Esophagus squamous epithelium (tissue), 5 donors: ENCODE measurements at regions not wholly inside any gene's neighbourhood (a gene's known extent, or its start where the extent isn't known, plus 50 kb on each side); places are given as distances from the start of the nearest gene placed in this dataset.

Source experiments
- DNase-seq: peaks from one replicate; lab custom pipeline; 2025; lab: John Stamatoyannopoulos, UW
- H3K27ac ChIP-seq, 4 donors: fragments of 200-600 bp; sonication (generic); one replicate each; pipeline ENCODE4 v1.5.1; 2016 to 2019; ENCODE audit warnings: mild to moderate bottlenecking in 1 of 4
- H3K27me3 ChIP-seq, 4 donors: fragments of 200-600 bp; sonication (generic); 1 replicate in 3 of 4; 2 replicates in 1 of 4; pipeline versions ENCODE4 v1.5.1 to v1.6.0; 2017 to 2021; ENCODE audit warnings: antibody characterized with exemption in 1 of 4
- H3K36me3 ChIP-seq, 3 donors: fragments of 200-600 bp; sonication (generic); one replicate each; pipeline ENCODE4 v1.5.1; 2016 to 2019
- H3K4me1 ChIP-seq, 3 donors: fragments of 200-600 bp; sonication (generic); one replicate each; pipeline ENCODE4 v1.5.1; 2017 to 2019
- H3K4me3 ChIP-seq, 4 donors: fragments of 200-600 bp; sonication (generic); 1 replicate in 3 of 4; 2 replicates in 1 of 4; pipeline ENCODE4 v1.5.1; 2016 to 2019; ENCODE audit warnings: mild to moderate bottlenecking in 2 of 4, moderate library complexity in 1 of 4
- H3K9me3 ChIP-seq, 3 donors: fragments of 200-600 bp; sonication (generic); one replicate each; pipeline ENCODE4 v1.5.1; 2016 to 2019
- CTCF ChIP-seq, 6 experiments: fragments of 450-650 bp in 4 of 6; fragments of 200-600 bp in 2 of 6; sonication (generic) in 2 of 6; IDR thresholded peaks; one replicate each; pipeline ENCODE4 v1.5.1; 2016 to 2019; ENCODE audit warnings: antibody characterized with exemption in 6 of 6, mild to moderate bottlenecking in 4 of 6, moderate library complexity in 4 of 6
- POLR2A ChIP-seq, 4 donors: fragments of 450-650 bp; IDR thresholded peaks; one replicate each; pipeline ENCODE4 v1.6.1; 2017; ENCODE audit warnings: antibody characterized with exemption in 4 of 4, mild to moderate bottlenecking in 4 of 4, moderate library complexity in 3 of 4
- WGBS, 2 donors: methylation state at CpG; one replicate each; pipeline ENCODE4 v1.1.5; 2018; 5-methylcytosine and 5-hydroxymethylcytosine counted together
- intact Hi-C: fragments of 100-400 bp; cut with DNase I; formaldehyde crosslinking; loops from one replicate; pipeline ENCODE4 v1.15.0; 2022
- small RNA-seq, 4 donors: library from RNA; depleted of rRNA; stranded (forward); fragments of <200 nt; gene quantifications; one replicate each; pipeline ENCODE3, GENCODE V24; 2016
- donor health status: DM: yes; HTN: yes; CAD: no.

GRCh38 chr20:6184086-6184485 is 61.3 kb upstream of the FERMT1 start:
- intact Hi-C loops: no loop called here
- 61 to 66% methylated on average over 6 of the region's 6 CpGs for WGBS, 2 donors
- no peak overlapping the region for H3K27ac ChIP-seq
- H3K4me3 ChIP-seq: no peak overlapping the region
- H3K36me3 ChIP-seq: no peaks in the 10 kb centered on the region
- DNase-seq: no peak
- no peaks in the 10 kb centered on the region for H3K4me1 ChIP-seq
- no peaks in the 10 kb centered on the region for H3K27me3 ChIP-seq
- TF ChIP-seq POLR2A (IDR thresholded peaks at IDR 0.05): no peak
- TF ChIP-seq CTCF (IDR thresholded peaks at IDR 0.05): no peak
- no peaks in the 10 kb centered on the region for H3K9me3 ChIP-seq

- Histone ChIP-seq H3K9me3 (no peaks in the 10 kb centered on the region), H3K36me3 (no peaks in the 10 kb centered on the region), H3K4me1 (no peaks in the 10 kb centered on the region), H3K27me3 (no peaks in the 10 kb centered on the region), H3K4me3 (no peak overlapping the region), H3K27ac (no peak overlapping the region)
- TF ChIP-seq POLR2A (IDR thresholded peaks at IDR 0.05) (no peak), CTCF (IDR thresholded peaks at IDR 0.05) (no peak)
- DNase-seq: no peak
- intact Hi-C loops: no loop called here
- 62 to 76% methylated on average over 4 of the region's 4 CpGs for WGBS, 2 donors
These were observed 57.7 kb upstream of the FERMT1 start for GRCh38 chr20:6180531-6180930.

GRCh38 chr20:6178537-6178936 is 55.7 kb upstream of the FERMT1 start:
- TF ChIP-seq CTCF (IDR thresholded peaks at IDR 0.05) (peak in 3 of 6 experiments; percentile 13 to 30 (median 14)), POLR2A (IDR thresholded peaks at IDR 0.05) (no peak)
- Histone ChIP-seq H3K4me1 (no peaks in the 10 kb centered on the region), H3K9me3 (no peaks in the 10 kb centered on the region), H3K4me3 (no peak overlapping the region), H3K36me3 (no peaks in the 10 kb centered on the region), H3K27ac (no peak overlapping the region), H3K27me3 (no peaks in the 10 kb centered on the region)
- 2 to 4% methylated on average over 3 of the region's 3 CpGs for WGBS, 2 donors
- intact Hi-C loops: no loop called here
- DNase-seq: no peak

GRCh38 chr20:6173481-6173880 is 50.7 kb upstream of the FERMT1 start:
- no peak for DNase-seq
- Histone ChIP-seq H3K27me3 (no peaks in the 10 kb centered on the region), H3K27ac (no peak overlapping the region), H3K36me3 (no peaks in the 10 kb centered on the region), H3K9me3 (no peaks in the 10 kb centered on the region), H3K4me1 (no peaks in the 10 kb centered on the region), H3K4me3 (no peak overlapping the region)
- intact Hi-C loops: no loop called here
- no peak for TF ChIP-seq POLR2A (IDR thresholded peaks at IDR 0.05)
- TF ChIP-seq CTCF (IDR thresholded peaks at IDR 0.05): no peak
- 68 to 72% methylated on average over 2 of the region's 2 CpGs for WGBS, 2 donors

Small RNA genes in the stretch of these regions (small RNA-seq; reads per million reads assigned to genes)
- gene AL109618.2: 0 reads per million in 4 donors
